Pulmonary artery endothelial cell (primary cell): ENCODE measurements at regions not wholly inside any gene's neighbourhood (a gene's known extent, or its start where the extent isn't known, plus 50 kb on each side); places are given as distances from the start of the nearest gene placed in this dataset.
A peak's percentile ranks its signal among the peaks of the same experiment; 100 is the strongest.
"Not testable (repeated sequence)": the region's sequence is repeated elsewhere in the genome, so short reads cannot be mapped to it uniquely, and the experiment has no call there.

Experiments
- DNase-seq: peaks from one replicate; pipeline ENCODE4 v3.0.0-alpha.2; 2011; ENCODE audit warnings: low read depth, low spot score

- DNase-seq: no peak
Observed at GRCh38 chr6:112980676-112981075, 633.5 kb downstream of the RFPL4B start.

GRCh38 chr6:112983713-112984261, 636.7 kb downstream of the RFPL4B start:
- no peak for DNase-seq

- DNase-seq: no peak
Observed at GRCh38 chr6:112984899-112985298, 637.8 kb downstream of the RFPL4B start.

- DNase-seq: no peak
Observed at GRCh38 chr6:112986321-112986720, 639.2 kb downstream of the RFPL4B start.

GRCh38 chr6:112988748-112989147, 641.6 kb downstream of the RFPL4B start:
- no peak for DNase-seq

- DNase-seq: no peak
Observed at GRCh38 chr6:112990971-112991370, 643.8 kb downstream of the RFPL4B start.

GRCh38 chr6:112991912-112992311, 644.8 kb downstream of the RFPL4B start:
- no peak for DNase-seq

GRCh38 chr6:112997421-112998085, 650.4 kb downstream of the RFPL4B start:
- DNase-seq: no peak

- DNase-seq: no peak
Observed at GRCh38 chr6:113004054-113004453, 656.9 kb downstream of the RFPL4B start.

- no peak for DNase-seq
Observed at GRCh38 chr6:113004470-113005270, 657.5 kb downstream of the RFPL4B start.

- no peak for DNase-seq
Observed at GRCh38 chr6:113006494-113006893, 659.4 kb downstream of the RFPL4B start.

GRCh38 chr6:113009682-113010081, 662.6 kb downstream of the RFPL4B start:
- DNase-seq: no peak

GRCh38 chr6:113010196-113010989, 663.3 kb downstream of the RFPL4B start:
- no peak for DNase-seq

- DNase-seq: no peak
Observed at GRCh38 chr6:113011389-113011788, 664.3 kb downstream of the RFPL4B start.

- DNase-seq: no peak
Observed at GRCh38 chr6:113011801-113012200, 664.7 kb downstream of the RFPL4B start.

GRCh38 chr6:113015249-113015648, 668.1 kb downstream of the RFPL4B start:
- DNase-seq: no peak

GRCh38 chr6:113017353-113017752, 670.2 kb downstream of the RFPL4B start:
- DNase-seq: no peak

- DNase-seq: peak; percentile 88
Observed at GRCh38 chr6:113018351-113019151, 671.4 kb downstream of the RFPL4B start.

GRCh38 chr6:113019176-113019575, 672.0 kb downstream of the RFPL4B start:
- no peak for DNase-seq

GRCh38 chr6:113027780-113028179, 680.6 kb downstream of the RFPL4B start:
- no peak for DNase-seq

GRCh38 chr6:113029161-113029560, 682.0 kb downstream of the RFPL4B start:
- not testable (repeated sequence) for DNase-seq
